Upper lobe of left lung (tissue), 4 donors: ENCODE measurements at regions not wholly inside any gene's neighbourhood (a gene's known extent, or its start where the extent isn't known, plus 50 kb on each side); places are given as distances from the start of the nearest gene placed in this dataset.

Source experiments
- CTCF ChIP-seq, 6 experiments: fragments of 450-650 bp in 4 of 6; fragments of 200-600 bp in 2 of 6; sonication (generic) in 2 of 6; IDR thresholded peaks; one replicate each; pipeline ENCODE4 v1.5.1; 2016 to 2019; ENCODE audit warnings: antibody characterized with exemption in 6 of 6
- POLR2A ChIP-seq, 4 donors: fragments of 450-650 bp; IDR thresholded peaks; one replicate each; pipeline ENCODE4 v1.5.1; 2016 to 2017; ENCODE audit warnings: antibody characterized with exemption in 4 of 4, mild to moderate bottlenecking in 2 of 4

- TF ChIP-seq CTCF (IDR thresholded peaks at IDR 0.05) (no peak), POLR2A (IDR thresholded peaks at IDR 0.05) (no peak)
Observed at GRCh38 chr22:22072169-22072836, 89.7 kb upstream of the TOP3B start.
